ENCODE measurements at regions not wholly inside any gene's neighbourhood (a gene's known extent, or its start where the extent isn't known, plus 50 kb on each side); places are given as distances from the start of the nearest gene placed in this dataset.

DNA sequence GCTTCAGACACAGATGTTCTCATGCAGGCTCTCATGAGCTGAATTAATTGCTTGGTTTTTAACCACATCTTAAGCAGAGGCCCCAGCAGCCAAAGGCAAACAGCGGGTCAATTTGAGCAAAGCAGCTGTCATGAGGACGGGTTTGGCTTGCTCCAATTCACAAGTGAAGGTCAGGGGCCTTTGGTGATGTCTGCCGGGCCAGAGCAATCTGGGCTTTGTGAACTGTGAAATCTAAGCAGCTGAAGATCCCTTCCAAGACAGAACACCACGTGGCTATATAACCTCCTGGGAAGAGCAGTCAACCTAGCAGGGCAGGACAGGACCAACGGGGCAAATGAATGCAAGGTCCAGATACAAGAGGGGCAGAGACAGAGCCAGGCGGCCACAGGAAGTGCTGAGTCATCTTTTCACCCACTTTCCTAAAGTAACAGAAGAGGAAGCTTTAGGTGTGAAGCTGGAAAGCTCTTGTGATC, 187.3 kb upstream of the B3GAT1 start:
- H3K27me3 ChIP-seq (ENCODE audit: insufficient read depth, low read length), result no peaks in the 10 kb centered on the region
- no peaks in the 10 kb centered on the region for H3K9me3 ChIP-seq (ENCODE audit: low read depth, low read length)
- no peaks in the 10 kb centered on the region for H3K36me3 ChIP-seq (ENCODE audit: insufficient read depth, low read length)
- H3K4me2 ChIP-seq (ENCODE audit: insufficient read depth, low read length), result no peak overlapping the region
- no peak overlapping the region for H3K27ac ChIP-seq (ENCODE audit: low read depth, low read length)
- H4K20me1 ChIP-seq (ENCODE audit: insufficient read depth, low read length), result no peaks in the 10 kb centered on the region
- no peak for TF ChIP-seq CTCF (IDR thresholded peaks at IDR 0.05; ENCODE audit: extremely low read depth, low read depth, low read length)
- no peak for DNase-seq (ENCODE audit: insufficient read length, low spot score, missing footprints)
- no peaks in the 10 kb centered on the region for H3K4me1 ChIP-seq (ENCODE audit: insufficient read depth, low read length)
- H2AFZ ChIP-seq (ENCODE audit: low read length), result no peak overlapping the region
- H3K79me2 ChIP-seq (ENCODE audit: insufficient read depth, low read length), result no peaks in the 10 kb centered on the region
- H3K4me3 ChIP-seq (ENCODE audit: insufficient read depth, low read length), result no peak overlapping the region

GRCh38 chr11:134598368-134598767, 186.3 kb upstream of the B3GAT1 start:
- Histone ChIP-seq H3K9me3 (ENCODE audit: low read depth, low read length) (no peaks in the 10 kb centered on the region), H3K36me3 (ENCODE audit: insufficient read depth, low read length) (no peaks in the 10 kb centered on the region), H3K79me2 (ENCODE audit: insufficient read depth, low read length) (no peaks in the 10 kb centered on the region), H3K4me2 (ENCODE audit: insufficient read depth, low read length) (no peak overlapping the region), H2AFZ (ENCODE audit: low read length) (no peak overlapping the region), H3K27me3 (ENCODE audit: insufficient read depth, low read length) (no peaks in the 10 kb centered on the region), H3K27ac (ENCODE audit: low read depth, low read length) (no peak overlapping the region), H4K20me1 (ENCODE audit: insufficient read depth, low read length) (no peaks in the 10 kb centered on the region), H3K4me3 (ENCODE audit: insufficient read depth, low read length) (no peak overlapping the region), H3K4me1 (ENCODE audit: insufficient read depth, low read length) (no peaks in the 10 kb centered on the region)
- no peak for DNase-seq (ENCODE audit: insufficient read length, low spot score, missing footprints)
- no peak for TF ChIP-seq CTCF (IDR thresholded peaks at IDR 0.05; ENCODE audit: extremely low read depth, low read depth, low read length)

DNA sequence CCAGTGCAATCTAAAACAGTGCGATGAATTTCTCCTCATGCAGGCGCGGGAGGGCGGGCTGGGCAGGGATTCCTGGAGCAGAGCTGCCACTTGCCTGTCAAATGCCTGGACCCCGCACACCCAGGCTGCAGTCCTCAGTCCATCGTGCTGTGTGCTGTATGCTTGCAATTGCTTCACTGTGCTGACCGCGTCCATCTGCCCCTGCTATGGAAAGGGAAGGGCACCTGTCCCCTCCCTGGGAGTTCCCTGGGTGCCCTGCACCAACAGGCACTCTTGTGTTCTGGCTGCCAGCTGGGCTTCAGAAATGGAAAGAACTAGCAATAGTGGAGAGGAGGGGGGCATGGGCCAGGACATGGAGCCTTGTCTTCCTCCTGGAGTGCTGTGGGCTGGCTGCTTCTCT, 185.4 kb upstream of the B3GAT1 start:
- no peak for DNase-seq (ENCODE audit: insufficient read length, low spot score, missing footprints)
- no peaks in the 10 kb centered on the region for H3K79me2 ChIP-seq (ENCODE audit: insufficient read depth, low read length)

GRCh38 chr11:134596404-134596803, 184.4 kb upstream of the B3GAT1 start:
- Histone ChIP-seq H3K79me2 (ENCODE audit: insufficient read depth, low read length) (no peaks in the 10 kb centered on the region), H3K27me3 (ENCODE audit: insufficient read depth, low read length) (no peaks in the 10 kb centered on the region), H3K4me1 (ENCODE audit: insufficient read depth, low read length) (no peaks in the 10 kb centered on the region), H3K4me3 (ENCODE audit: insufficient read depth, low read length) (no peak overlapping the region), H2AFZ (ENCODE audit: low read length) (no peak overlapping the region), H4K20me1 (ENCODE audit: insufficient read depth, low read length) (no peaks in the 10 kb centered on the region), H3K9me3 (ENCODE audit: low read depth, low read length) (no peaks in the 10 kb centered on the region), H3K27ac (ENCODE audit: low read depth, low read length) (no peak overlapping the region), H3K36me3 (ENCODE audit: insufficient read depth, low read length) (no peaks in the 10 kb centered on the region), H3K4me2 (ENCODE audit: insufficient read depth, low read length) (no peak overlapping the region)
- no peak for TF ChIP-seq CTCF (IDR thresholded peaks at IDR 0.05; ENCODE audit: extremely low read depth, low read depth, low read length)
- DNase-seq (ENCODE audit: insufficient read length, low spot score, missing footprints), result no peak

More for the DNA sequence above, 185.4 kb upstream of the B3GAT1 start:
- Histone ChIP-seq H3K9me3 (ENCODE audit: low read depth, low read length) (no peaks in the 10 kb centered on the region), H3K4me2 (ENCODE audit: insufficient read depth, low read length) (no peak overlapping the region), H2AFZ (ENCODE audit: low read length) (no peak overlapping the region), H3K36me3 (ENCODE audit: insufficient read depth, low read length) (no peaks in the 10 kb centered on the region), H3K4me1 (ENCODE audit: insufficient read depth, low read length) (no peaks in the 10 kb centered on the region), H4K20me1 (ENCODE audit: insufficient read depth, low read length) (no peaks in the 10 kb centered on the region), H3K27me3 (ENCODE audit: insufficient read depth, low read length) (no peaks in the 10 kb centered on the region), H3K27ac (ENCODE audit: low read depth, low read length) (no peak overlapping the region), H3K4me3 (ENCODE audit: insufficient read depth, low read length) (no peak overlapping the region)
- no peak for TF ChIP-seq CTCF (IDR thresholded peaks at IDR 0.05; ENCODE audit: extremely low read depth, low read depth, low read length)

Data from osteoblast (primary cell).